T-helper 9 cell (primary cell): ENCODE measurements at regions not wholly inside any gene's neighbourhood (a gene's known extent, or its start where the extent isn't known, plus 50 kb on each side); places are given as distances from the start of the nearest gene placed in this dataset.

Experiments
- DNase-seq: peaks from one replicate; pipeline ENCODE4 v3.0.0-alpha.2; 2020

DNA sequence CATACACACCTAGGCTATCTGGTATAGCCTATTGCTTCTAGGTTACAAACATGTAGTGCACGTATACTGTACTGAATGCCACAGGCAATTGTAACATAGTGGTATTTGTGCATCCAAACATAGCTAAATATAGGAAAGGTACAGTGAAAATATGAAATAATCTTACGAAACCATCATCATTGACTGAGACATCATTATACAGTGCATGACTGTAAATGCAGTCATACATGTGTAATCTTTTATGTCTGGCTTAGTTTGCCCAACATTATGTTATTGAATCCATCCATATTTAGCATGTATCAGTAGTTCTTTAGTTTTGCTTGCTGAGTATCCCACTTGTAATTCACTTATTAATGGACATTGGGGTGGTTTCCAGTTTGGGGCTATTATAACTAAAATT lies 124.9 kb downstream of the CYLD start:
- DNase-seq, result no peak

DNA sequence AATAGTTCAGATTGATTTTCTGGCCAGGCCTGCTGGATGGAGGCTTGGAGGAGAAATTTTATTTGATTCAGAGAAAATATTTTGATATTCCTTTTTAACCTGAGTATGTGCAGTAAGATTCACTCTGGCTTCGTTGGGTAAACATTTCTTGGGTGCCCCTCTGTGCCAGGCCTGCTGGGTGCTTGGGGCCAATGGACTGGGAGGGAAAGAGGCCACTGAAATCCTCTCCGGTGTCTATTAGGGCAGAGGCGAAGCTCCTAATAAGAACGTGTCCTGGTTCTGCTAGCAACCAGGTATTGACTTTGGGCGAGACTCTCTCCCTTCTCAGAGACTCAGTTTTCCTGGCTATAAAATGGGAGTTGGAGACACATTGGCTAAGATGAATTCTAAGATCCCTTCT lies 122.5 kb downstream of the CYLD start:
- DNase-seq, result no peak

DNA sequence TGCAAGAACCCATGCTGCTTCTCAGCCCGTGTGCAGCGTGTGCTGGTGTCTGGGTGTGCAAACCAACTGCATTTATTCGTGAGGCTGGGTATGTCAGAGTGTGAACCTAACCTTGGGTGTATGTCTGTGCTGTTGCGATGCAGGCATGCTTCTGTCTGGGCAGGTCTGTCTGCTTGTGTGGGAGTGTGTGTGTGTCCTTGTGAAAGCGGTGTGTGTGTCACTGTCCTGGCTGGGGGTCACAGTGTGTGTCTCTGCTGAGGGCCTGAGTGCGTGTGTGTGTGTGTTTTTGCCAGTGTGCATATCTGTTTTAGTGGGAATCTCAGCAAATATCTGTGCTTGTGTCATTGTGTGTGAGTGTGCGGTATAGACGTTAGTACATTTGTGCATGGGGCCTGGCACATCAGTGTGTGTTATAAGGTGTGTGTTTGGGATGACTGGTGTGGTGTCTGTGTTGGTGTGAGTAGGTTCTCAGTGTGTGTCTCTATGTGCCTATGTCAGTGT lies 121.8 kb downstream of the CYLD start:
- no peak for DNase-seq

DNA sequence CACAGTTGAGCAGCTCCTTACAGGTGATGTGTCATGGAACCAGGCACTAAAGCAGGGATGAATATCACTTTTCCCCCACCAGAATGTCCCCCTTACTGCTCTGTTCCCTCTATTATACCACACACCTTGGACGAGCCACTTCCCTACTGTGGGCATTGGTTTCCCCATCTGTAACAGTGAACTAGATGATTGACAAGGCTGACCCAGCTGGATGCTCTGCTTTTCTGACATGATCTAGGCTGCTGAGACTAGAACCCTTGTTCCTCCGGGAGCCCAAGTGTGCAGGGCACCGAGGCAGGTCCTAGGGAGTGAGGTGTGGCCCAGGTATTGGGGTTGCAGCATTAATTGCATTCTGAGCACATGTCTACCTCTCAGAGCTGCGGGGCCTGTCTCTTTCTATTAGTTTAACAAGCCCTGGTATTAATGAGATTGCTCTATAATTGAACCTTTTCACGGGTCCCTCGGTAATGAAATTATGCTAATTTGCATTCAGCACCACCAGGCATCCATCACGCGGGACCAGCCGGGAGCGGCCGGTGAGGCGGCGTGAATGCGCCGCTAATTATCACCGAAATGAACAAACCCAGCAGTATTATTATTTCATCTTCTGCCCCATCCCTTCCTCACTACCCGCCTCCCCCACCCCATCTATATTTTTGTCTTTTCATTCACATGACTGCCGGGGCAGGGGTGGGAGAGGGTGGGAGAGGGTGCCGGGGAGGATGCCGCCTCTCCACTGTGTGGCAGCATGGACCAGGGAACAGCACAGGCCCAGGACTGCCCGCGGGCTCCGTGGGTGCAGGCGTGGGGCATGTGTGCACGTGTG lies 121.1 kb downstream of the CYLD start:
- DNase-seq, result no peak

DNA sequence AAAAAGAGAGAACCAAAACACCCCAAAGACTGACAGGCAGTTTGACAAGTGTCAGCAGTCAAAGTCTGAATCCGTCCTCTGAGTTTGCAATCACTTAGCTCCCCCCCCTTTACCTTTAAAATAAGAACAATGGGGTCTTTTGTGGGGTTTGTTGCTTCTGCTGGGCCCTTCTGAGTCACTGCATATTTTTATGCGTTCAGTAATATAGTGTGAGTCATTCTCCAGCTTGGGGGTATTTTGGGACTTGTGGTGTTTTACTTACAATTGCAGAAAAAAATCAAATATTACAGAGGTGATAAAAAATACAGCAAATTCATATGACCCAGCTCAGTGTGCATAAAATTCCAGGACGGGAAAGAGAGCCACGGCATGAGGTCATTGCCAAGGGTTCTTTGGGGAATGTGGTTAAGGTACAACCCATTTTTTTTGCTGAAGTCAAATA lies 120.1 kb downstream of the CYLD start:
- DNase-seq, result no peak

DNA sequence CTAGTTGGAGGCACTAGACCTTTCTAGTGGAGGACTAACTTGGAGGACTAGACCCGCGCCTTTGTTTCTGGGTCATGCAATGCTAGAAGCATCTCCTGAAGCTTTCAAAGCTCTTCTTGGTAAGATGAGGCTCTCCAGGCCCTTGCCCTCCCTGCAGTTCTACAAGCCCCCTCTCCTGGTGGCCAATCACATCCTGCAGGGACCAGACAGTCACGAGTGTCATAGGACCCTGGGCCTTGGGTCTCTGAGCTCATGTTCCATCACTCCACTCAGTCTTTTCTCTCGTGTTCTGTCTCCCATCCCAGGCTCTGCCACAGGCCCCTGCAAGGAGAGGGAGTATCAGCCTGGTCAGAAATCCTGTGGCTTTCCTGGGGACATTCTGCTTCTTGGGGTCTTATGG lies 119.6 kb downstream of the CYLD start:
- DNase-seq, result no peak

DNA sequence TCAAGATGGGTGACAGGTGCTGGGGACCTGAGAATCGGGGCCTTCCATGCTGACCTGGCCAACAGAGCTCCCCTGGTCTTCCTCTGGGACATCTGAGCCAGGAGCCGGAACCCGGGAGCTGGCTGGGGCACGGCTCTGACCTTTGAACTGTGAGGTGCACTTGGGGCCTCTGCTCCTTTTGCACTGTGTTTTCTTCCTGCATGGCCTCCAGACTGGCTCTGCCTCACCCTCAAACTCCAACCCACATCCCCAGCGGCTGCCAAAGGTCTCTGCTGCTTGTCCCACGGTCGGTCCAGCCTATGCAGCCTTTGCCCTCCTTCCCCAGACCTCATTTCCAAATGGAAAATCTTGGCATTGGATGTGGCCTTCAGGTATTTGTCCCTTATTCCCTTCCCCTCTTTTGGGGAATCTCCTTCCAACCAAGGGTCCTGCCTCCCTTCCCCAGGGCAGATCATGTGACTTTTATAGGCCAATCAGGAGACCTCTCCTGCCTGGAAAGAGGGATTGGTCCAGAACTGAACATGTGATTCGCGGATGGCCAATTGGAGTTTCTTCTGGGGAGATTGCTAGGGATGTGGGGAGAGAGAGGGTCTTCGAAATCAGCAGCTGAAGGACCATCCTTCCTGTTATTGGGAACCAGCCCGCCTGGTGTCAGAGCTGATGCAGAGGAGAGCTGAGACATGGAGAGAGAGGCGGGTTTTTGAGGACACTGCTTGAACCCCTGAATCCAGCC lies 117.9 kb downstream of the CYLD start:
- DNase-seq, result no peak

DNA sequence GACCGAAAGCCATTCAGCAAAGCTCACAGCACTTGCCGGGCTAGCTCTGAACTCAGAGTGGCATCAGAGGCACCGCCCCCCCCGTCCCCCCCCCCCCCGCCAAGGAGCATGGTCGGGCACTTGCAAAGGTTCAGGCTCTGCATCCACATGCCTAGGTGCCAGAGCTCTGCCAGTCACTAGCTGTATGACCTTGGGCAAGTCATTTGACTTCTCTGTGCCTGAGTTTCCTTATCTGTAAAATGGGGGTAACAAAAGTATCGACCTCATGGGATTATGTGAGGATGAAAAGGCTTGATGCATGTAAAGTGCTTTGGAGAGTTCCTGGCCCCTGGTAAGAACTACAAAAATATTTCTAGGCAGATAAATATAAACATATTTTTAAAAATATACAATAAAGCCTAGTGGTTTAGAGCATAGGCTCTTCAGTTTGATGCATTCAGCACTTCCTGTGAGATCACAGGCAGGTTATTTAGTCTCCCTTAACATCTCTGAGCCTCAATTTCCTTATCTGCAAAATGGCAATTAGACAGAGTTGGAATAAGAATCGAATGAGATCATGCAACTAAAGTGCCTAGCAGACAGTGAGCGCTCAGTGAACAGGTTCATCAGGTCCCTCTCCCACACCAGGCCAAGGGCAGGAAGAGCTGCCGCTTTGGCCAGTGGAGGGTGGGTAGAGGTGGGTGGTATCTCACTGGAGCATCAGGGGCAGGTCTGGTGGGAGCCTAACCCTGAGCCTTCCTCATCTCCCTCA lies 117.2 kb downstream of the CYLD start:
- DNase-seq, result no peak

DNA sequence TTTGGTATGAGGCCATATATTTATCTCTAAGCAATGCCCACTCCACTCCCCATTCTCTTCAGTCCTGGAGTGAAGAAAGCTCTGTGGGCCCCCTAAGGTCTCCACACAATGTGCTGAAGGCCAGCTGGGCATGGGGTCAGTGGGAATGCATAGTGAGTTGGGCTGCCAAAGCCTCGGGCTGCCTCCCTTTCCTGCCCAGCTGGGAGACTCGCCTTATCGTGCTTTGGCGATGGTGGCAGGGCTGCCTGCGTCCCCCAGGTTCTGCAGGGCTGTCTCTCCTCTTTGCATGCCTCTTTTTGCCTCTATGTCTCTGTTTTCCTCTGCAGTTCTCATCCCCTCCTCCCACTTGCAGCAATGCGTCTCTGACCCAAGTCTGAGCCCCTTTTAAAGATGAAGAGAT lies 116.5 kb downstream of the CYLD start:
- no peak for DNase-seq

DNA sequence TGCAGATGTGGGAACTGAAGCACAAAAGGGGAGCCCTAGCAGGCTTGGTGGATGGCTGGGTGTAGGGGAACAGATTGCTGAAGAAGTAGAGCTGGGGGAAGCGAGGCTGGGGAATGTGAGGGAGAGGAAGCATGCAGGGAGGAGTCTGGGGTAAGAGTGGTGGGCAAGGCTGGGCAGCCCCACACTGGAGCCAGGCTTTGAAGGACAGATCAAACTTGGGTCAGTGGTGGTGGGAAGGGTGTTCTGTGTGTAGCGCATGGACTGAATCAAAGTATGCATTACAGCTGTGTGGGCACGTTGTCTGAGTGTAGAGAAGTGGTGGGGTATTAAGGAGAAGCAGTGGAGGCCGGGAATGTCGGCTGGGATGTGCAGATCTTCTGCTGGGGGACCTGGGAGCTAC lies 116.0 kb downstream of the CYLD start:
- DNase-seq, result no peak

DNA sequence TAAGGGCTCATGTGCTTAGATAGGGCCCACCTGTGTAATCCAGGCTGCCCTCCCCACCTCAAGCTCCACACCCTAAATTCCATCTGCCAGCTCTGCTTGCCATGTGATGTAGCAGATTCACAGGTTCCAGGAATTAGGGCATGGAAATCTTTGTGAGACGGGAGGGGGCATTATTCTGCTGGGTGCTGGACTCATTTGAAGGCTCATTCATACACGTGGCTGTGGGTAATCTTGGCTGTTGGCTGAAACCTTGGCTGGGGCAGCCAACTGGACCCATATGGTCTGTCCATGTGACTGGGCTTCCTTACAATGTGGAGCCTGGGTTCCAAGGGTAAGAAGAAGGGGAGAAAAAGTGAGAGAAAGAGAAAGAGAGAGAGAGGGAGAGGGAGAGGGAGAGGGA lies 115.1 kb downstream of the CYLD start:
- no peak for DNase-seq

DNA sequence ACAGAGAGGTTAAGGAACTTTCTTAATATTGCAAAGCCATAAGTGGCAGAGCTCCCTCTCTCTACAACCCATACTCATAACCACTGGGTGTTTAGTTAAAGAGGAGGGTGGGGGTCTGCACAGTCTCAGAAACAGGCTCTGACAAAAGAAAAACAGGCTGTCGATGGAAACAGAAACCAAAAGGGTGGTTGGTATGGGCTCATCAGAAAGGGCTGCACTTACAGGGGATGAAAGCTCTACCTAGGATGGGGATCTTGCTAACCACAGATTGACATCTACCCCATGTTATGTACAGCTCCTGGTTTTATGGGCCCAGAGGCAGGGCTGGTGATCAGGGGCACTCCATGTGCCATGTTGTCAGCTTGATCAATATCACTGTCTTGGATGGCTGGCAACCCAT lies 111.4 kb downstream of the CYLD start:
- no peak for DNase-seq
